Activated B cell treated with CpG ODN at 0.5 μM for 24 hours (primary cell): ENCODE measurements at regions not wholly inside any gene's neighbourhood (a gene's known extent, or its start where the extent isn't known, plus 50 kb on each side); places are given as distances from the start of the nearest gene placed in this dataset.

Experiments used
- ATAC-seq: fragments of 200-7000 bp; cut with Tn5 transposase; one replicate; pipeline ENCODE4 v1.10.0; 2021; ENCODE audit warnings: low read depth, mild to moderate bottlenecking, moderate library complexity
- CTCF ChIA-PET: fragments of 350-600 bp; sonication (Branson Sonifier 250); formaldehyde crosslinking; loops from one replicate; lab custom pipeline; 2021; ENCODE audit warnings: antibody characterized with exemption; lab: Charles Lee
- POLR2A ChIA-PET: fragments of 350-600 bp; sonication (Branson Sonifier 250); formaldehyde crosslinking; loops from one replicate; lab custom pipeline; 2021; ENCODE audit warnings: antibody characterized with exemption; lab: Charles Lee
- DNase-seq: peaks from one replicate; pipeline ENCODE4 v3.0.0; 2022
- H3K27ac Mint-ChIP-seq: one replicate; pipeline ENCODE4 v1.8.0; 2020; ENCODE audit warnings: mixed read lengths
- H3K27me3 Mint-ChIP-seq: one replicate; pipeline ENCODE4 v1.8.0; 2021; ENCODE audit warnings: mixed read lengths
- H3K36me3 Mint-ChIP-seq: one replicate; pipeline ENCODE4 v1.8.0; 2021; ENCODE audit warnings: low read depth, mixed read lengths
- H3K4me1 Mint-ChIP-seq: one replicate; pipeline ENCODE4 v1.8.0; 2021; ENCODE audit warnings: mixed read lengths
- H3K4me3 Mint-ChIP-seq: one replicate; pipeline ENCODE4 v1.8.0; 2020; ENCODE audit warnings: mild to moderate bottlenecking, mixed read lengths
- H3K9me3 Mint-ChIP-seq: one replicate; pipeline ENCODE4 v1.8.0; 2020; ENCODE audit warnings: mixed read lengths
- intact Hi-C: fragments of 100-400 bp; cut with micrococcal nuclease; formaldehyde crosslinking; loops from one replicate; pipeline ENCODE4 v1.15.1; 2024
- TF ChIP-seq, protein P1 (sequence below): fragments of 200-600 bp; IDR thresholded peaks from one replicate; pipeline ENCODE4 v1.8.0; 2022; ENCODE audit warnings: antibody characterized with exemption, mild to moderate bottlenecking

GRCh38 chrX:131907488-131908314 lies 115.4 kb upstream of the STK26 start:
- DNase-seq (no peak), ATAC-seq (no peak)
- no peak overlapping the region for H3K4me3 Mint-ChIP-seq
- no peak overlapping the region for H3K27ac Mint-ChIP-seq
- TF ChIP-seq, protein P1, sequence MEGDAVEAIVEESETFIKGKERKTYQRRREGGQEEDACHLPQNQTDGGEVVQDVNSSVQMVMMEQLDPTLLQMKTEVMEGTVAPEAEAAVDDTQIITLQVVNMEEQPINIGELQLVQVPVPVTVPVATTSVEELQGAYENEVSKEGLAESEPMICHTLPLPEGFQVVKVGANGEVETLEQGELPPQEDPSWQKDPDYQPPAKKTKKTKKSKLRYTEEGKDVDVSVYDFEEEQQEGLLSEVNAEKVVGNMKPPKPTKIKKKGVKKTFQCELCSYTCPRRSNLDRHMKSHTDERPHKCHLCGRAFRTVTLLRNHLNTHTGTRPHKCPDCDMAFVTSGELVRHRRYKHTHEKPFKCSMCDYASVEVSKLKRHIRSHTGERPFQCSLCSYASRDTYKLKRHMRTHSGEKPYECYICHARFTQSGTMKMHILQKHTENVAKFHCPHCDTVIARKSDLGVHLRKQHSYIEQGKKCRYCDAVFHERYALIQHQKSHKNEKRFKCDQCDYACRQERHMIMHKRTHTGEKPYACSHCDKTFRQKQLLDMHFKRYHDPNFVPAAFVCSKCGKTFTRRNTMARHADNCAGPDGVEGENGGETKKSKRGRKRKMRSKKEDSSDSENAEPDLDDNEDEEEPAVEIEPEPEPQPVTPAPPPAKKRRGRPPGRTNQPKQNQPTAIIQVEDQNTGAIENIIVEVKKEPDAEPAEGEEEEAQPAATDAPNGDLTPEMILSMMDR, result no peak
- ChIA-PET CTCF (no interaction called here), POLR2A (no interaction called here)
- H3K36me3 Mint-ChIP-seq, result no peaks in the 10 kb centered on the region
- H3K9me3 Mint-ChIP-seq, result no peaks in the 10 kb centered on the region
- H3K4me1 Mint-ChIP-seq, result no peaks in the 10 kb centered on the region
- intact Hi-C loops, result no loop called here
- H3K27me3 Mint-ChIP-seq, result no peaks in the 10 kb centered on the region

DNA sequence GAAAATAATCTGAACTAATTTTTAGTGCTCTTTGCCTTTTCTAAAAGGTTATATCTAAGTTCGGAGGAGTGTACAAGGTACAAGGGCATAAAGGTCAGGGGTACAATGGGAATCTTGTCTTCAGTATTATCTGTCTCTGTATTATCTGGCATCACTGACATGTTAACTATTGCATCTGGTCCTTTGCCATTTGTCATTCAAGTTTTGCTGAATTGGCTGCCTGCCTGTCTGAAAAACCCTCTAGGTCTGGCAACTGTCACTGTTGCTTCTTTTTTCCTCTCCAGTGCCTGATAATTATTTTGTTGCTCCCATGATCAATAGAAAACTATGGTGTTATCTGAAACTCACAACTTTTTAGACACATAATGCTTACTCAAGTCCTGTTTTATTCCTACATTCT lies 112.5 kb upstream of the STK26 start:
- Mint-ChIP-seq H3K9me3 (no peaks in the 10 kb centered on the region), H3K4me3 (no peak overlapping the region), H3K36me3 (no peaks in the 10 kb centered on the region), H3K4me1 (no peaks in the 10 kb centered on the region), H3K27me3 (no peaks in the 10 kb centered on the region), H3K27ac (no peak overlapping the region)
- DNase-seq, result no peak
- TF ChIP-seq, protein P1, result no peak
- intact Hi-C loops, result no loop called here
- ATAC-seq, result no peak
- POLR2A ChIA-PET, result no interaction called here
- CTCF ChIA-PET, result no interaction called here

GRCh38 chrX:131915488-131915887 lies 107.6 kb upstream of the STK26 start:
- DNase-seq, result no peak
- ChIA-PET CTCF (no interaction called here), POLR2A (no interaction called here)
- no peaks in the 10 kb centered on the region for H3K9me3 Mint-ChIP-seq
- H3K4me1 Mint-ChIP-seq, result no peaks in the 10 kb centered on the region
- TF ChIP-seq, protein P1, result no peak
- intact Hi-C loops, result no loop called here
- no peaks in the 10 kb centered on the region for H3K27me3 Mint-ChIP-seq
- no peak overlapping the region for H3K27ac Mint-ChIP-seq
- no peak overlapping the region for H3K4me3 Mint-ChIP-seq
- no peak for ATAC-seq
- no peaks in the 10 kb centered on the region for H3K36me3 Mint-ChIP-seq

- ChIA-PET POLR2A (no interaction called here), CTCF (no interaction called here)
- Mint-ChIP-seq H3K4me1 (no peaks in the 10 kb centered on the region), H3K9me3 (no peaks in the 10 kb centered on the region), H3K27me3 (no peaks in the 10 kb centered on the region), H3K36me3 (no peaks in the 10 kb centered on the region), H3K4me3 (no peak overlapping the region), H3K27ac (no peak overlapping the region)
- no peak for DNase-seq
- intact Hi-C loops, result no loop called here
- TF ChIP-seq, protein P1, result no peak
- no peak for ATAC-seq
Observed at GRCh38 chrX:131917588-131917987, 105.5 kb upstream of the STK26 start.

DNA sequence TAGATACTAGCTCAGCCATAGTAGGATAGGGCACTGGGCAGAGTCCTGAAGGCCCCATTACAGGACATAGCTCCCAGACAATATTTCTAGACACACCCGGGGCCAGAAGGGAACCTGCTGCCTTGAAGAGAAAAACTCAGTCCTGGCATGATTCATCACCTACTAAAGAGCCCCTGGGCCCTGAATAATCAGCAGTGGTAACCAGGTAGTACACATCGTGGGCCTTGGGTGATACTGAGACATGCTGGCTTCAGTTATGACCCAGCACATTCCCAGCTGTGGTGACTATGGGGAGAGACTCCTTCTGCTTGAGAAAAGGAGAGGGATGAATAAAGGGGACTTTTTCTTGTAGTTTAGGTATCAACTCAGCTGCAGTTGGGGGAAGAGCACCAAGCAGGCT lies 104.3 kb upstream of the STK26 start:
- H3K4me1 Mint-ChIP-seq, result no peaks in the 10 kb centered on the region
- TF ChIP-seq, protein P1, result no peak
- ChIA-PET POLR2A (no interaction called here), CTCF (no interaction called here)
- no peak for ATAC-seq
- no peaks in the 10 kb centered on the region for H3K27me3 Mint-ChIP-seq
- intact Hi-C loops, result no loop called here
- no peak overlapping the region for H3K4me3 Mint-ChIP-seq
- H3K27ac Mint-ChIP-seq, result no peak overlapping the region
- no peaks in the 10 kb centered on the region for H3K9me3 Mint-ChIP-seq
- DNase-seq, result no peak
- H3K36me3 Mint-ChIP-seq, result no peaks in the 10 kb centered on the region
